Panc1 (cell line): ENCODE measurements at regions not wholly inside any gene's neighbourhood (a gene's known extent, or its start where the extent isn't known, plus 50 kb on each side); places are given as distances from the start of the nearest gene placed in this dataset.

Experiments used
- ATAC-seq: fragments of 200-7000 bp; cut with Tn5 transposase; 2 replicates; pipeline ENCODE4 v1.9.1; 2020; ENCODE audit warnings: mild to moderate bottlenecking, moderate library complexity
- BruUV-seq: library from RNA; stranded (reverse); fragments of 400-500 nt; replicated peaks from 2 replicates; lab custom pipeline; 2021; lab: Mats Ljungman, UMichigan
- CTCF ChIA-PET: fragments of 300-600 bp; sonication (Branson Sonifier 250); formaldehyde crosslinking; loops from one replicate; lab custom pipeline; 2022; ENCODE audit warnings: antibody characterized with exemption; lab: Charles Lee
- POLR2A ChIA-PET: fragments of 300-600 bp; sonication (Branson Sonifier 250); formaldehyde crosslinking; loops from one replicate; lab custom pipeline; 2022; ENCODE audit warnings: antibody characterized with exemption; lab: Charles Lee
- DNase-seq: peaks from one replicate; pipeline ENCODE4 v3.0.0-alpha.2; 2010; ENCODE audit warnings: low read depth, low spot score
- H3K27ac ChIP-seq: 2 replicates; pipeline ENCODE4 v1.5.1; 2011; ENCODE audit warnings: mild to moderate bottlenecking, low read length, inconsistent platforms
- H3K27me3 ChIP-seq: fragments of 200-500 bp; sonication (Bioruptor generic); 2 replicates; pipeline ENCODE4 v1.6.0; 2014; ENCODE audit warnings: low read length, inconsistent platforms; ENCODE audit not compliant: control insufficient read depth, insufficient read depth
- H3K36me3 ChIP-seq: fragments of 200-500 bp; sonication (Bioruptor generic); 2 replicates; pipeline ENCODE4 v1.5.1; 2014; ENCODE audit warnings: inconsistent platforms, mild to moderate bottlenecking, low read length, moderate library complexity; ENCODE audit not compliant: control insufficient read depth, insufficient read depth
- H3K4me1 ChIP-seq: 2 replicates; pipeline ENCODE4 v1.5.1; 2011; ENCODE audit warnings: inconsistent platforms, mild to moderate bottlenecking, low read length, moderate library complexity; ENCODE audit not compliant: control insufficient read depth, insufficient read depth
- H3K4me3 ChIP-seq, 2 experiments: 2 replicates each; pipeline ENCODE4 v1.5.1; 2011 to 2012; ENCODE audit warnings: low read depth in 2 of 2, low read length in 2 of 2, mild to moderate bottlenecking in 2 of 2, inconsistent platforms in 1 of 2, moderate library complexity in 1 of 2
- H3K9me3 ChIP-seq: fragments of 200-500 bp; sonication (Bioruptor generic); 2 replicates; pipeline ENCODE4 v1.5.1; 2014; ENCODE audit warnings: low read depth, mild to moderate bottlenecking, inconsistent platforms, low read length, moderate library complexity; ENCODE audit not compliant: control insufficient read depth, insufficient read depth
- POLR2AphosphoS5 ChIP-seq: IDR thresholded peaks from 2 replicates; pipeline ENCODE4 v1.6.1; 2012; ENCODE audit warnings: mild to moderate bottlenecking, low read depth, low read length, moderate library complexity
- SIN3A ChIP-seq: IDR thresholded peaks from 2 replicates; pipeline ENCODE4 v1.6.1; 2012; ENCODE audit warnings: low read depth, mild to moderate bottlenecking, low read length, moderate library complexity, borderline replicate concordance; ENCODE audit not compliant: insufficient read depth
- TCF7L2 ChIP-seq: IDR thresholded peaks from 2 replicates; pipeline ENCODE4 v1.6.1; 2011; ENCODE audit warnings: mild to moderate bottlenecking, low read depth, low read length, inconsistent platforms
- in situ Hi-C: cut with HindIII; loops from 2 replicates; pipeline ENCODE4 v1.10.0; 2016; ENCODE audit warnings: low sequenced_read_pairs, low pct_unique_long_range_greater_than_20kb
- intact Hi-C: fragments of 100-400 bp; cut with micrococcal nuclease; formaldehyde crosslinking; loops from one replicate; pipeline ENCODE4 v1.10.0; 2022; ENCODE audit not compliant: unreplicated experiment
- TF ChIP-seq, protein P1 (sequence below), 2 experiments: IDR thresholded peaks; 2 replicates each; pipeline ENCODE4 v1.6.1; 2011 to 2012; ENCODE audit warnings: low read depth in 2 of 2, control low read depth in 1 of 2, low read length in 1 of 2, mild to moderate bottlenecking in 1 of 2, moderate library complexity in 1 of 2; ENCODE audit not compliant: insufficient read depth in 1 of 2
- TF ChIP-seq, protein P2 (sequence below): fragments of 450-650 bp; IDR thresholded peaks from 2 replicates; pipeline ENCODE4 v1.5.1; 2017; ENCODE audit warnings: mild to moderate bottlenecking

DNA sequence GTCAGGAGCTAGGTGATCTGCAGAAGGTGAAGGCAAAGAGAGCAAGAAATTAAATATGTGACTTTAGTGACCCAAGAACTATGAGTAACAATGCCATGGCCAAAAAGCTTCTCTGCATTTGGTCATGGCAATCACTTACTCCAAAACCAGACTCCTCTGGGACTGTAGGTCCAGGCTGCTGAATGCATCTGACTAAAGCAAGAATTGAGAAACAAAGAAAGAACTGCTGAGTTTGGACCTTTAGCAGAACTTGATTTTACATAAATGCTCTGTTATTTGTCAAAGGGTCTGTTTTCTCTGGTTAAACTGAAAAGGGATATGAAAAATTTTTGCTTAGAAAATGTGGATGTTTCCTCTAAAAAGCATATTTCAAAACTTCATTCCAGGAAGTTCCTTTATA, 1102.2 kb downstream of the IGSF11 start:
- Histone ChIP-seq H3K27me3 (no peaks in the 10 kb centered on the region), H3K4me1 (no peaks in the 10 kb centered on the region), H3K9me3 (no peaks in the 10 kb centered on the region; the same call in 1 of the 2 replicates), H3K27ac (no peak overlapping the region), H3K4me3 (no peak overlapping the region), H3K36me3 (no peaks in the 10 kb centered on the region)
- ATAC-seq (no peak), DNase-seq (no peak)
- CTCF ChIA-PET: no interaction called here
- no TSS peak for BruUV-seq
- intact Hi-C loops: no loop called here
- no peak for TF ChIP-seq POLR2AphosphoS5
- TF ChIP-seq, protein P1, sequence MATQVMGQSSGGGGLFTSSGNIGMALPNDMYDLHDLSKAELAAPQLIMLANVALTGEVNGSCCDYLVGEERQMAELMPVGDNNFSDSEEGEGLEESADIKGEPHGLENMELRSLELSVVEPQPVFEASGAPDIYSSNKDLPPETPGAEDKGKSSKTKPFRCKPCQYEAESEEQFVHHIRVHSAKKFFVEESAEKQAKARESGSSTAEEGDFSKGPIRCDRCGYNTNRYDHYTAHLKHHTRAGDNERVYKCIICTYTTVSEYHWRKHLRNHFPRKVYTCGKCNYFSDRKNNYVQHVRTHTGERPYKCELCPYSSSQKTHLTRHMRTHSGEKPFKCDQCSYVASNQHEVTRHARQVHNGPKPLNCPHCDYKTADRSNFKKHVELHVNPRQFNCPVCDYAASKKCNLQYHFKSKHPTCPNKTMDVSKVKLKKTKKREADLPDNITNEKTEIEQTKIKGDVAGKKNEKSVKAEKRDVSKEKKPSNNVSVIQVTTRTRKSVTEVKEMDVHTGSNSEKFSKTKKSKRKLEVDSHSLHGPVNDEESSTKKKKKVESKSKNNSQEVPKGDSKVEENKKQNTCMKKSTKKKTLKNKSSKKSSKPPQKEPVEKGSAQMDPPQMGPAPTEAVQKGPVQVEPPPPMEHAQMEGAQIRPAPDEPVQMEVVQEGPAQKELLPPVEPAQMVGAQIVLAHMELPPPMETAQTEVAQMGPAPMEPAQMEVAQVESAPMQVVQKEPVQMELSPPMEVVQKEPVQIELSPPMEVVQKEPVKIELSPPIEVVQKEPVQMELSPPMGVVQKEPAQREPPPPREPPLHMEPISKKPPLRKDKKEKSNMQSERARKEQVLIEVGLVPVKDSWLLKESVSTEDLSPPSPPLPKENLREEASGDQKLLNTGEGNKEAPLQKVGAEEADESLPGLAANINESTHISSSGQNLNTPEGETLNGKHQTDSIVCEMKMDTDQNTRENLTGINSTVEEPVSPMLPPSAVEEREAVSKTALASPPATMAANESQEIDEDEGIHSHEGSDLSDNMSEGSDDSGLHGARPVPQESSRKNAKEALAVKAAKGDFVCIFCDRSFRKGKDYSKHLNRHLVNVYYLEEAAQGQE (IDR thresholded peaks at IDR 0.05; ENCODE audit: insufficient read depth in 1 of 2, low read depth in 2 of 2, low read length in 1 of 2): no peak
- TF ChIP-seq SIN3A: no peak
- TF ChIP-seq, protein P2, sequence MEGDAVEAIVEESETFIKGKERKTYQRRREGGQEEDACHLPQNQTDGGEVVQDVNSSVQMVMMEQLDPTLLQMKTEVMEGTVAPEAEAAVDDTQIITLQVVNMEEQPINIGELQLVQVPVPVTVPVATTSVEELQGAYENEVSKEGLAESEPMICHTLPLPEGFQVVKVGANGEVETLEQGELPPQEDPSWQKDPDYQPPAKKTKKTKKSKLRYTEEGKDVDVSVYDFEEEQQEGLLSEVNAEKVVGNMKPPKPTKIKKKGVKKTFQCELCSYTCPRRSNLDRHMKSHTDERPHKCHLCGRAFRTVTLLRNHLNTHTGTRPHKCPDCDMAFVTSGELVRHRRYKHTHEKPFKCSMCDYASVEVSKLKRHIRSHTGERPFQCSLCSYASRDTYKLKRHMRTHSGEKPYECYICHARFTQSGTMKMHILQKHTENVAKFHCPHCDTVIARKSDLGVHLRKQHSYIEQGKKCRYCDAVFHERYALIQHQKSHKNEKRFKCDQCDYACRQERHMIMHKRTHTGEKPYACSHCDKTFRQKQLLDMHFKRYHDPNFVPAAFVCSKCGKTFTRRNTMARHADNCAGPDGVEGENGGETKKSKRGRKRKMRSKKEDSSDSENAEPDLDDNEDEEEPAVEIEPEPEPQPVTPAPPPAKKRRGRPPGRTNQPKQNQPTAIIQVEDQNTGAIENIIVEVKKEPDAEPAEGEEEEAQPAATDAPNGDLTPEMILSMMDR: no peak
- no peak for TF ChIP-seq TCF7L2
- in situ Hi-C loops: no loop called here
- POLR2A ChIA-PET: no interaction called here

DNA sequence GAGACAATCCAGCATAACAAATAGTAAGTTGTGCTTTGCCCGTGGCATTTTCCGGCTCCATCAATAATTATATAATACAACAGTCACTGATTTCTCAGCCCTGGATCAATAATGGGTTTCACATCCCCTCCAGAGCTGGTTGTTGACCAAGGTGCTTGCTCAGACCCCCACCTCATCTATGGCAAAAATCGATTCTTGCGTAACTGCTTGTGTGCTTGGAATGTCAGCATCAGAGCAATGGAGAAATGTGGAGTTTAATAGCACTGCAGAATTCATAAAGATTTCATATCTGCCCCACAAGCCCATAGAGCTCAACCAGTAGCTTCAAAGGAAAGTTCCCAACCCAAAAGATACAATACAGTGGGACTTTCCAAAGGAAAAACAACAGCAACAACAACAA, 1098.5 kb downstream of the IGSF11 start:
- TF ChIP-seq TCF7L2: no peak
- TF ChIP-seq, protein P1 (IDR thresholded peaks at IDR 0.05; ENCODE audit: insufficient read depth in 1 of 2, low read depth in 2 of 2, low read length in 1 of 2): no peak
- TF ChIP-seq, protein P2: no peak
- DNase-seq (no peak), ATAC-seq (no peak)
- H3K4me1 ChIP-seq: no peaks in the 10 kb centered on the region
- ChIA-PET CTCF (no interaction called here), POLR2A (no interaction called here)
- H3K9me3 ChIP-seq: 0 out of 2 replicates have a peak, but pooled peaks cover 2% of the 10 kb centered on the region
- in situ Hi-C loops: no loop called here
- H3K4me3 ChIP-seq: no peak overlapping the region
- intact Hi-C loops: no loop called here
- no peaks in the 10 kb centered on the region for H3K36me3 ChIP-seq
- H3K27me3 ChIP-seq: no peaks in the 10 kb centered on the region
- no TSS peak for BruUV-seq
- H3K27ac ChIP-seq: no peak overlapping the region
